Stimulated activated CD8-positive, alpha-beta memory T cell treated with anti-CD3 and anti-CD28 coated beads, Interleukin-7, amount 100 ng/mL, for 24 hours (primary cell): ENCODE measurements at regions not wholly inside any gene's neighbourhood (a gene's known extent, or its start where the extent isn't known, plus 50 kb on each side); places are given as distances from the start of the nearest gene placed in this dataset.

Experiments
- DNase-seq: peaks from one replicate; pipeline ENCODE4 v3.0.0-alpha.2; 2020; ENCODE audit warnings: low read depth

GRCh38 chr12:128178565-128178964 lies 88.4 kb upstream of the TMEM132C start:
- DNase-seq, result no peak

GRCh38 chr12:128178966-128179365 lies 88.0 kb upstream of the TMEM132C start:
- DNase-seq, result no peak

- DNase-seq, result no peak
Observed at GRCh38 chr12:128180166-128180565, 86.8 kb upstream of the TMEM132C start.

GRCh38 chr12:128190052-128190451 lies 76.9 kb upstream of the TMEM132C start:
- no peak for DNase-seq

- no peak for DNase-seq
Observed at GRCh38 chr12:128190614-128191013, 76.4 kb upstream of the TMEM132C start.

- no peak for DNase-seq
Observed at GRCh38 chr12:128191380-128191779, 75.6 kb upstream of the TMEM132C start.

GRCh38 chr12:128204711-128205110 lies 62.3 kb upstream of the TMEM132C start:
- DNase-seq, result no peak

GRCh38 chr12:128205145-128205544 lies 61.8 kb upstream of the TMEM132C start:
- DNase-seq, result no peak

GRCh38 chr12:128205758-128206157 lies 61.2 kb upstream of the TMEM132C start:
- DNase-seq, result no peak
